HG03439 (cell line): ENCODE measurements at regions not wholly inside any gene's neighbourhood (a gene's known extent, or its start where the extent isn't known, plus 50 kb on each side); places are given as distances from the start of the nearest gene placed in this dataset.
"Not testable (repeated sequence)": the region's sequence is repeated elsewhere in the genome, so short reads cannot be mapped to it uniquely, and the experiment has no call there.

Source experiments
- ATAC-seq: cut with Tn5 transposase; IDR thresholded peaks from one replicate; pipeline ENCODE4 v1.9.1; 2021; ENCODE audit warnings: mild to moderate bottlenecking, moderate library complexity; ENCODE audit not compliant: unreplicated experiment

- ATAC-seq: no peak
Measured at GRCh38 chr1:14369526-14370213, 228.8 kb upstream of the KAZN start.

GRCh38 chr1:14371771-14372497, 226.6 kb upstream of the KAZN start:
- ATAC-seq: no peak

GRCh38 chr1:14372526-14372925, 226.0 kb upstream of the KAZN start:
- no peak for ATAC-seq

- no peak for ATAC-seq
Measured at GRCh38 chr1:14373081-14373758, 225.3 kb upstream of the KAZN start.

- ATAC-seq: no peak
Measured at GRCh38 chr1:14375226-14375625, 223.3 kb upstream of the KAZN start.

GRCh38 chr1:14377386-14377785, 221.1 kb upstream of the KAZN start:
- no peak for ATAC-seq

- ATAC-seq: no peak
Measured at GRCh38 chr1:14380408-14380807, 218.1 kb upstream of the KAZN start.

GRCh38 chr1:14390816-14391215, 207.7 kb upstream of the KAZN start:
- no peak for ATAC-seq

- no peak for ATAC-seq
Measured at GRCh38 chr1:14392161-14392858, 206.2 kb upstream of the KAZN start.

- no peak for ATAC-seq
Measured at GRCh38 chr1:14392859-14393365, 205.6 kb upstream of the KAZN start.

GRCh38 chr1:14396100-14396499, 202.4 kb upstream of the KAZN start:
- no peak for ATAC-seq

GRCh38 chr1:14403961-14404645, 194.4 kb upstream of the KAZN start:
- ATAC-seq: no peak

- ATAC-seq: no peak
Measured at GRCh38 chr1:14404862-14405301, 193.6 kb upstream of the KAZN start.

- ATAC-seq: no peak
Measured at GRCh38 chr1:14412235-14412634, 186.2 kb upstream of the KAZN start.

GRCh38 chr1:14413819-14414490, 184.5 kb upstream of the KAZN start:
- ATAC-seq: no peak

GRCh38 chr1:14415396-14415795, 183.1 kb upstream of the KAZN start:
- no peak for ATAC-seq

GRCh38 chr1:14419778-14420218, 178.7 kb upstream of the KAZN start:
- not testable (repeated sequence) for ATAC-seq

- ATAC-seq: no peak
Measured at GRCh38 chr1:14420686-14421085, 177.8 kb upstream of the KAZN start.

- no peak for ATAC-seq
Measured at GRCh38 chr1:14421295-14421976, 177.0 kb upstream of the KAZN start.
